ENCODE measurements at regions not wholly inside any gene's neighbourhood (a gene's known extent, or its start where the extent isn't known, plus 50 kb on each side); places are given as distances from the start of the nearest gene placed in this dataset.

DNA sequence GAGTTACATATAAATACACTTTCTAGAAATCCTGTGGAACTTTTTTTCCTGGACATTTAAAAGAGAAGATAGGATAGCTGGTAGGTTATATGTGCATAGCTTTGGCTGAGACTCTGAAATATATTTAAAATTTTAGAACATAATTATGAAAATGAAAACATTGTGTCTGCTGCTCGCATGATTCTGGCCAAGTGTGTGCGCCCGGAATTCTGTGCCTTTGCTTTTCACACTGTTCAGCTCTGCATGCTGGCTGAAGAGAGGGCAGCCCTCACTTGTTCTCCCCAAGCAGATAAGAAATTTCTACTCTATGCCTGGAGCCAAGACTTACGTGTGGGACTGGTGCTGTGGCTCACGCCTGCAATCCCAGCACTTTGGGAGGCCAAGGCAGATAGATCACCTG, 153.9 kb downstream of the MED10 start:
- H3K4me1 ChIP-seq, result no peaks in the 10 kb centered on the region
- no peak for ATAC-seq
- no peaks in the 10 kb centered on the region for H3K9me3 ChIP-seq
- TF ChIP-seq, protein P1, sequence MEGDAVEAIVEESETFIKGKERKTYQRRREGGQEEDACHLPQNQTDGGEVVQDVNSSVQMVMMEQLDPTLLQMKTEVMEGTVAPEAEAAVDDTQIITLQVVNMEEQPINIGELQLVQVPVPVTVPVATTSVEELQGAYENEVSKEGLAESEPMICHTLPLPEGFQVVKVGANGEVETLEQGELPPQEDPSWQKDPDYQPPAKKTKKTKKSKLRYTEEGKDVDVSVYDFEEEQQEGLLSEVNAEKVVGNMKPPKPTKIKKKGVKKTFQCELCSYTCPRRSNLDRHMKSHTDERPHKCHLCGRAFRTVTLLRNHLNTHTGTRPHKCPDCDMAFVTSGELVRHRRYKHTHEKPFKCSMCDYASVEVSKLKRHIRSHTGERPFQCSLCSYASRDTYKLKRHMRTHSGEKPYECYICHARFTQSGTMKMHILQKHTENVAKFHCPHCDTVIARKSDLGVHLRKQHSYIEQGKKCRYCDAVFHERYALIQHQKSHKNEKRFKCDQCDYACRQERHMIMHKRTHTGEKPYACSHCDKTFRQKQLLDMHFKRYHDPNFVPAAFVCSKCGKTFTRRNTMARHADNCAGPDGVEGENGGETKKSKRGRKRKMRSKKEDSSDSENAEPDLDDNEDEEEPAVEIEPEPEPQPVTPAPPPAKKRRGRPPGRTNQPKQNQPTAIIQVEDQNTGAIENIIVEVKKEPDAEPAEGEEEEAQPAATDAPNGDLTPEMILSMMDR (IDR thresholded peaks at IDR 0.05), result no peak
- H3K27me3 ChIP-seq, result peaks cover 0 to 5% (median 0%) of the 10 kb centered on the region in 4 donors
- DNase-seq, result no peak
- intact Hi-C loops (cut with DNase I), result no loop called here
- H3K27ac ChIP-seq, result no peak overlapping the region
- no peaks in the 10 kb centered on the region for H3K36me3 ChIP-seq
- WGBS, 2 donors, result 71 to 89% methylated on average over 5 of the region's 5 CpGs
- no peak overlapping the region for H3K4me3 ChIP-seq
- FAIRE-seq, result no peak

DNA sequence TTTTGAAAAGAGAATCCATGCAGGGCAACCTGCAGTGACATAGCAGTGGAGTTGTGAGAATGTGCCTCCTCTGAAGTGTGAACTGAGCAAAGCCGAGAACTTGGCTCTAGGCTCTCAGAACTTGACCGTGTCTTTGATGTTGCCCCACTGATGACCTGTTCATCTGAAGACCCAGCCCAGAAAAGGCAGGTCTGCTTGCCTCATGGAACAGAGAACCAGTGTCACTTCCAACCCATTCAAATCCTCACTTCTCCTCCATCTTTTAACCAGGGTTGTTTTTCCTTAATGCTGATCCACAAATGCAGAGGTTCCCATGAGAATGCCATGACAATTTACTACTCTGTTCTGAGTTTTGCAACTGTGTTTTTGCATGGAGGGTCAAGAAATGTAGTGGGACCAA, 155.4 kb downstream of the MED10 start:
- H3K27ac ChIP-seq, result no peak overlapping the region
- H3K27me3 ChIP-seq, result peaks cover 0 to 5% (median 0%) of the 10 kb centered on the region in 4 donors
- WGBS, 2 donors, result 63 to 85% methylated on average over 2 of the region's 2 CpGs
- DNase-seq (no peak), ATAC-seq (no peak), FAIRE-seq (no peak)
- H3K4me3 ChIP-seq, result no peak overlapping the region
- no peaks in the 10 kb centered on the region for H3K36me3 ChIP-seq
- no peaks in the 10 kb centered on the region for H3K9me3 ChIP-seq
- H3K4me1 ChIP-seq, result no peaks in the 10 kb centered on the region
- TF ChIP-seq, protein P1 (IDR thresholded peaks at IDR 0.05), result no peak
- intact Hi-C loops (cut with DNase I), result no loop called here

DNA sequence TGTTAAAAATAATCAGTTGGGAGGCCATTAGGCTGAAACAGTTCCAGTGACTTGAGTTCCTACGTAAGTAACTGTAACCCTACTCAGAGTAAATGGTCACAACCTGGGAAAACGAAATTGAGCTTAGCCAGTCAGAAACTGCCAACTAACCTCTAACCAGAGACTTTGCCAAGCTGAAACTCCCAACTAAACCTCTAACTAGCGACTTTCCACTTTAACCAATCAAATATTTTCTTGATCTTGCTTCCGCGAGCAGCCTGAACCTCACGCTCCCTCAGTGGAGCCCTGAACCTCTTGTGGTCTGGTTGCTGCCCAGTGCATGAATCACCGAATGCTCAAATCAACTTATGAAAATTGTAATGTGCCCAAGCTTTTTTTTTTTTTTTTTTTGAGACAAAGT, 156.2 kb downstream of the MED10 start:
- no peaks in the 10 kb centered on the region for H3K36me3 ChIP-seq
- H3K27ac ChIP-seq, result no peak overlapping the region
- TF ChIP-seq, protein P1 (IDR thresholded peaks at IDR 0.05), result no peak
- no peaks in the 10 kb centered on the region for H3K4me1 ChIP-seq
- peaks cover 0 to 5% (median 0%) of the 10 kb centered on the region in 4 donors for H3K27me3 ChIP-seq
- intact Hi-C loops (cut with DNase I), result no loop called here
- WGBS, 2 donors, result 65 to 71% methylated on average over 7 of the region's 7 CpGs
- no peak for FAIRE-seq
- no peaks in the 10 kb centered on the region for H3K9me3 ChIP-seq
- no peak overlapping the region for H3K4me3 ChIP-seq
- DNase-seq, result no peak
- ATAC-seq, result no peak

DNA sequence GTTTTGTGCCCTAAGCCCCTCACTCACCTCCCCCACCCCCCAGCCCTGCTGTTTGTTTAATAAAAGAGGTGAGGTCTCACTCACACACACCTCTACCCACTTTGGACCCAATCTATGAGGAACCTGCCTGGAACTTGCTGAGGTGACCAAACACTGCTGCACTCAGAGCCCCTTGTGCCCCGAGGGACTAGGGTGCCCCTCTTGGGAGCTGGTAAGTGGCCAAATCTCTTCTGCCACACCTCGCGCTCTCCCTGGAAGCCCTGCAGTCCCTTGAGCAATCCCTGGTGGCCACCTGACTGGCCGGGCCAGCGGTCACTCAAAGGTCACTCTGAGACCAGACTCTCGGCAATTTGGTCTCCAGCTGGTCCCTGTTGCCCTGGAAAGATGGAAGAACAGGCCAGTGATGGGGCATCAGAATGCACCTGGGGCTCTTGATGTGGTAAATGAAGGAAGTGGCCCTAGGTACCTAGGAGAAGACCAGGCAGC, 157.2 kb downstream of the MED10 start:
- H3K36me3 ChIP-seq, result no peaks in the 10 kb centered on the region
- no peaks in the 10 kb centered on the region for H3K9me3 ChIP-seq
- H3K27me3 ChIP-seq, result peaks cover 0 to 1% (median 0%) of the 10 kb centered on the region in 4 donors
- no peak overlapping the region for H3K27ac ChIP-seq
- intact Hi-C loops (cut with DNase I), result no loop called here
- 78 to 84% methylated on average over 6 of the region's 6 CpGs for WGBS, 2 donors
- ATAC-seq, result no peak
- H3K4me3 ChIP-seq, result no peak overlapping the region
- TF ChIP-seq, protein P1 (IDR thresholded peaks at IDR 0.05), result no peak
- FAIRE-seq, result no peak
- H3K4me1 ChIP-seq, result no peaks in the 10 kb centered on the region
- DNase-seq, result no peak

DNA sequence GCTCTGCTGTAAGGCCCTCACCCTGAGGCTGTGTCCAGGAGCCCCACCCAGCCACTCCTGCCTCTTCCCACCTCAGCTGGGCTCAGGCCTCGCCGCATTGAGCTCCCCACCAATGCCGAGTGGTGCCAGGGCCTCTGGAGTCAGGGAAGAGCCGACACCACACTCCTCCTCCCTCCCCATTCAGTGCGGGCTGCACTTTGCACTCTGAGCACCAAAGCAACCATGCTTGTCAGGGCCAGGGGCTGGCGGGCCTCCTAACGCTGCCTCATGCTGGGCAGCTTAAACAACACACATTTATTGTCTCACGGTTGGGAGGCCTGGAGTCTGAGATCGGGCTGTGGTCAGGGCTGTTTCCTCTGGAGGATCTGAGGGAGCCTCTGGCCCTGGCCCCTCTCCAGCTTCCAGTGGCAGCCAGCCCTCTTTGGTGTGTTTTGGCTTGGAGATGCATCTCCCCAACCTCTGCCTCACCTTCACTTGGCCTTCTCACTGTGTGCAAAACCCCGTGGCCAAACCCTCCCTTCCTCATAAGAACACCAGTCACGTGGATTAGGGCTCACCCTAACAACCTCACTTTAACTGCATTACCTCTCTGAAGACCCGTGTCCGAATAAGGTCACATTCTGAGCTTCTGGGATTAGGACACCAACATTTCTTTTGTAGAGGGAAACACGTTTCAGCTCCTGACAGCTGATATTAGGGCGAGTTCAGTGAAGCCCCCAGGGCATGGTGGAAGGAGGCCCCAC, 157.8 kb downstream of the MED10 start:
- TF ChIP-seq, protein P1 (IDR thresholded peaks at IDR 0.05), result no peak
- no peak for ATAC-seq
- WGBS, 2 donors, result 35 to 44% methylated on average over 15 of the region's 15 CpGs
- no peaks in the 10 kb centered on the region for H3K27me3 ChIP-seq
- no peaks in the 10 kb centered on the region for H3K4me1 ChIP-seq
- intact Hi-C loops (cut with DNase I), result no loop called here
- DNase-seq, result no peak
- H3K9me3 ChIP-seq, result no peaks in the 10 kb centered on the region
- no peak overlapping the region for H3K27ac ChIP-seq
- no peak overlapping the region for H3K4me3 ChIP-seq
- no peaks in the 10 kb centered on the region for H3K36me3 ChIP-seq
- no peak for FAIRE-seq
